Neural progenitor cell (in vitro differentiated cells): ENCODE measurements at regions not wholly inside any gene's neighbourhood (a gene's known extent, or its start where the extent isn't known, plus 50 kb on each side); places are given as distances from the start of the nearest gene placed in this dataset.

Source experiments
- DNase-seq: peaks from one replicate; pipeline ENCODE4 v3.0.0-alpha.2; 2016; ENCODE audit warnings: low spot score
- H2AFZ ChIP-seq: fragments of 200-600 bp; sonication (generic); replicated peaks from 2 replicates; pipeline ENCODE4 v1.6.1; 2016; ENCODE audit warnings: antibody characterized with exemption
- H3F3A ChIP-seq: fragments of 200-600 bp; sonication (generic); 2 replicates; pipeline ENCODE4 v1.6.1; 2016; ENCODE audit warnings: antibody characterized with exemption, low read depth
- H3K27ac ChIP-seq: fragments of 200-600 bp; sonication (generic); 2 replicates; pipeline ENCODE4 v1.5.1; 2016; ENCODE audit warnings: mild to moderate bottlenecking
- H3K27me3 ChIP-seq: fragments of 200-600 bp; sonication (generic); 2 replicates; pipeline ENCODE4 v1.6.1; 2016; ENCODE audit warnings: mild to moderate bottlenecking, moderate library complexity
- H3K36me3 ChIP-seq: fragments of 200-600 bp; sonication (generic); 2 replicates; pipeline ENCODE4 v1.5.1; 2016
- H3K4me1 ChIP-seq: fragments of 200-600 bp; sonication (generic); 2 replicates; pipeline ENCODE4 v1.6.1; 2016; ENCODE audit warnings: mixed run types
- H3K4me2 ChIP-seq: fragments of 200-600 bp; sonication (generic); 2 replicates; pipeline ENCODE4 v1.6.1; 2016
- H3K4me3 ChIP-seq: fragments of 200-600 bp; sonication (generic); 2 replicates; pipeline ENCODE4 v1.5.1; 2016
- H3K79me2 ChIP-seq: fragments of 200-600 bp; sonication (generic); 2 replicates; pipeline ENCODE4 v1.6.1; 2016; ENCODE audit warnings: low read depth
- H3K9ac ChIP-seq: fragments of 200-600 bp; sonication (generic); 2 replicates; pipeline ENCODE4 v1.6.1; 2016
- H3K9me3 ChIP-seq: fragments of 200-600 bp; sonication (generic); 2 replicates; pipeline ENCODE4 v1.5.1; 2016; ENCODE audit warnings: low read depth
- H4K20me1 ChIP-seq: fragments of 200-600 bp; sonication (generic); 2 replicates; pipeline ENCODE4 v1.6.1; 2016; ENCODE audit warnings: low read depth
- H3K27ac Mint-ChIP-seq: 3 replicates; pipeline ENCODE4 v1.8.0; 2021; ENCODE audit warnings: mixed read lengths
- H3K27me3 Mint-ChIP-seq: 2 replicates; pipeline ENCODE4 v1.8.0; 2022; ENCODE audit warnings: low read depth, mild to moderate bottlenecking, inconsistent platforms, moderate library complexity, mixed read lengths; ENCODE audit not compliant: insufficient read depth
- H3K36me3 Mint-ChIP-seq: 3 replicates; pipeline ENCODE4 v1.8.0; 2021; ENCODE audit warnings: mixed read lengths
- H3K4me1 Mint-ChIP-seq: 3 replicates; pipeline ENCODE4 v1.8.0; 2021; ENCODE audit warnings: mixed read lengths
- H3K4me3 Mint-ChIP-seq: 3 replicates; pipeline ENCODE4 v1.8.0; 2021; ENCODE audit warnings: mild to moderate bottlenecking, moderate library complexity, mixed read lengths
- H3K9me3 Mint-ChIP-seq: 3 replicates; pipeline ENCODE4 v1.8.0; 2020; ENCODE audit warnings: mixed read lengths
- EZH2 ChIP-seq: fragments of 200-600 bp; sonication (generic); IDR thresholded peaks from 2 replicates; pipeline ENCODE4 v1.6.1; 2017; ENCODE audit warnings: antibody characterized with exemption, mild to moderate bottlenecking, moderate library complexity
- EZH2phosphoT487 ChIP-seq: fragments of 200-600 bp; sonication (generic); IDR thresholded peaks from 2 replicates; pipeline ENCODE4 v1.6.1; 2017; ENCODE audit warnings: antibody characterized with exemption
- TF ChIP-seq, protein P1 (sequence below): fragments of 200-600 bp; sonication (generic); IDR thresholded peaks from 2 replicates; pipeline ENCODE4 v1.5.1; 2017; ENCODE audit warnings: antibody characterized with exemption, mild to moderate bottlenecking

DNA sequence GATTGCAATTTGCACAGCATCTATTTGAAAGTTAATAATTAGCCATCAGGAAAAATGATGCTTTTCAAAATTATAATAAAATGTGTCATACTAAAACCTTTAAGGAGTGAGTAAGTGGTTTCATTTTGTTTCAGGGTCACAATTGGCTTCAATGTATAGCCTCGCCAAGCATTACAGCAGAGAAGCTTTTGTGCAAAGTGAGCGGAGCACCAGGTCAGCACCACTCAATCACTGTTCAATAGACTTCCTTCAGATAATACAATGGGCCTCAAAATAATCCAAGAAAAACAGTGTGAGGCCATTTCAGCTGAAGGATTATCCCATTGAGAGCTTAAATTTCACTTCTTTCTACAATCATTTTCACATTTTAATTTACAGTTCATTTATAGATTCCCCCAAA lies 409.2 kb upstream of the SLIT2 start:
- H3K4me1 ChIP-seq, result peaks cover 21% of the 10 kb centered on the region
- Mint-ChIP-seq H3K27me3 (peaks cover 4% of the 10 kb centered on the region), H3K4me1 (peaks cover 25% of the 10 kb centered on the region), H3K4me3 (no peak overlapping the region), H3K27ac (peak overlapping the region; percentile 29), H3K9me3 (peaks cover 15% of the 10 kb centered on the region), H3K36me3 (no peaks in the 10 kb centered on the region)
- H3K27me3 ChIP-seq, result no peaks in the 10 kb centered on the region
- peak overlapping the region; percentile 74 for H3K27ac ChIP-seq
- H3K4me2 ChIP-seq, result peak overlapping the region; percentile 63
- H4K20me1 ChIP-seq, result no peaks in the 10 kb centered on the region
- peak overlapping the region; percentile 11 for H3K4me3 ChIP-seq
- peaks cover 3% of the 10 kb centered on the region for H3K36me3 ChIP-seq
- no peak for TF ChIP-seq EZH2
- TF ChIP-seq, protein P1, sequence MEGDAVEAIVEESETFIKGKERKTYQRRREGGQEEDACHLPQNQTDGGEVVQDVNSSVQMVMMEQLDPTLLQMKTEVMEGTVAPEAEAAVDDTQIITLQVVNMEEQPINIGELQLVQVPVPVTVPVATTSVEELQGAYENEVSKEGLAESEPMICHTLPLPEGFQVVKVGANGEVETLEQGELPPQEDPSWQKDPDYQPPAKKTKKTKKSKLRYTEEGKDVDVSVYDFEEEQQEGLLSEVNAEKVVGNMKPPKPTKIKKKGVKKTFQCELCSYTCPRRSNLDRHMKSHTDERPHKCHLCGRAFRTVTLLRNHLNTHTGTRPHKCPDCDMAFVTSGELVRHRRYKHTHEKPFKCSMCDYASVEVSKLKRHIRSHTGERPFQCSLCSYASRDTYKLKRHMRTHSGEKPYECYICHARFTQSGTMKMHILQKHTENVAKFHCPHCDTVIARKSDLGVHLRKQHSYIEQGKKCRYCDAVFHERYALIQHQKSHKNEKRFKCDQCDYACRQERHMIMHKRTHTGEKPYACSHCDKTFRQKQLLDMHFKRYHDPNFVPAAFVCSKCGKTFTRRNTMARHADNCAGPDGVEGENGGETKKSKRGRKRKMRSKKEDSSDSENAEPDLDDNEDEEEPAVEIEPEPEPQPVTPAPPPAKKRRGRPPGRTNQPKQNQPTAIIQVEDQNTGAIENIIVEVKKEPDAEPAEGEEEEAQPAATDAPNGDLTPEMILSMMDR, result no peak
- TF ChIP-seq EZH2phosphoT487, result no peak
- peak; percentile 72 for DNase-seq
- H3K9ac ChIP-seq, result no peak overlapping the region
- H3K79me2 ChIP-seq, result no peaks in the 10 kb centered on the region
- H3F3A ChIP-seq, result peaks cover 13% of the 10 kb centered on the region
- no peak overlapping the region for H2AFZ ChIP-seq
- H3K9me3 ChIP-seq, result no peaks in the 10 kb centered on the region

DNA sequence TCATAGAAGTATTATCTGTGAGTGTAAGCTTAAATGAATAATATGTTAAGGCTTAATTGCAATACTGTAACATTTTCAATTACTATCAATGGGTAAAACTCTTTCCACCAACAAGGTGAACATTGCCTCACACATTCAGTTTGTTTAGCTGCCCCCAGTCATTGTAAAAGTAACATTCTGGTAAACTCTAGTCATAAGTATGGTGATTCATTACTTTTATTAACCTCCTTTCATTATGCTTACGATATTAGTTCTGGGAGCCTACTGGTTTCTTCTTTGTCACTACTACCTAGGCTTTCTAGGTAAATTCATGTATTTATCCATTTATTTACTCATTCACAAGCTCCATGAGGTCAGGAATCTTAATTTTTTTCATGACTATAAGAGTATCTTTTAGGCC lies 412.8 kb upstream of the SLIT2 start:
- H3K9me3 Mint-ChIP-seq, result peaks cover 8% of the 10 kb centered on the region
- DNase-seq, result no peak
- TF ChIP-seq EZH2 (no peak), EZH2phosphoT487 (no peak)
- TF ChIP-seq, protein P1, result no peak
- Histone ChIP-seq H3F3A (peaks cover 13% of the 10 kb centered on the region), H3K27ac (no peak overlapping the region), H3K4me3 (no peak overlapping the region), H3K36me3 (peaks cover 3% of the 10 kb centered on the region), H4K20me1 (no peaks in the 10 kb centered on the region), H3K27me3 (no peaks in the 10 kb centered on the region), H3K9me3 (no peaks in the 10 kb centered on the region), H2AFZ (no peak overlapping the region), H3K4me1 (peaks cover 21% of the 10 kb centered on the region), H3K79me2 (no peaks in the 10 kb centered on the region), H3K9ac (no peak overlapping the region), H3K4me2 (no peak overlapping the region)
- H3K27me3 Mint-ChIP-seq, result peaks cover 4% of the 10 kb centered on the region
- peaks cover 25% of the 10 kb centered on the region for H3K4me1 Mint-ChIP-seq
- no peak overlapping the region for H3K27ac Mint-ChIP-seq
- H3K36me3 Mint-ChIP-seq, result no peaks in the 10 kb centered on the region
- H3K4me3 Mint-ChIP-seq, result no peak overlapping the region

GRCh38 chr4:19835429-19835828 lies 416.3 kb upstream of the SLIT2 start:
- no peak for DNase-seq
- Histone ChIP-seq H3K9me3 (no peaks in the 10 kb centered on the region), H3K4me3 (no peak overlapping the region), H3K36me3 (no peaks in the 10 kb centered on the region), H3K9ac (no peak overlapping the region), H4K20me1 (no peaks in the 10 kb centered on the region), H3K27me3 (no peaks in the 10 kb centered on the region), H3K79me2 (no peaks in the 10 kb centered on the region), H3K4me2 (no peak overlapping the region), H2AFZ (no peak overlapping the region), H3K4me1 (no peaks in the 10 kb centered on the region), H3F3A (no peaks in the 10 kb centered on the region), H3K27ac (no peak overlapping the region)
- Mint-ChIP-seq H3K4me1 (peaks cover 1% of the 10 kb centered on the region), H3K36me3 (no peaks in the 10 kb centered on the region), H3K9me3 (peaks cover 3% of the 10 kb centered on the region), H3K27me3 (peaks cover 2% of the 10 kb centered on the region), H3K4me3 (no peak overlapping the region), H3K27ac (no peak overlapping the region)
- TF ChIP-seq EZH2 (no peak), EZH2phosphoT487 (no peak)
- TF ChIP-seq, protein P1, result no peak

- no peaks in the 10 kb centered on the region for H3K79me2 ChIP-seq
- no peaks in the 10 kb centered on the region for H3K36me3 ChIP-seq
- no peak for TF ChIP-seq EZH2phosphoT487
- TF ChIP-seq EZH2, result no peak
- TF ChIP-seq, protein P1, result no peak
- no peaks in the 10 kb centered on the region for H4K20me1 ChIP-seq
- no peak for DNase-seq
- no peak overlapping the region for H3K4me2 ChIP-seq
- H3K27ac ChIP-seq, result no peak overlapping the region
- Mint-ChIP-seq H3K4me1 (no peaks in the 10 kb centered on the region), H3K36me3 (no peaks in the 10 kb centered on the region), H3K27ac (no peak overlapping the region), H3K9me3 (no peaks in the 10 kb centered on the region), H3K4me3 (no peak overlapping the region), H3K27me3 (no peaks in the 10 kb centered on the region)
- H3K27me3 ChIP-seq, result no peaks in the 10 kb centered on the region
- no peaks in the 10 kb centered on the region for H3K4me1 ChIP-seq
- H3K9ac ChIP-seq, result no peak overlapping the region
- H3K9me3 ChIP-seq, result no peaks in the 10 kb centered on the region
- H3K4me3 ChIP-seq, result no peak overlapping the region
- H3F3A ChIP-seq, result no peaks in the 10 kb centered on the region
- no peak overlapping the region for H2AFZ ChIP-seq
Observed at GRCh38 chr4:19832411-19832810, 419.3 kb upstream of the SLIT2 start.
